HG03558 (cell line): ENCODE measurements at regions not wholly inside any gene's neighbourhood (a gene's known extent, or its start where the extent isn't known, plus 50 kb on each side); places are given as distances from the start of the nearest gene placed in this dataset.

Experiments
- ATAC-seq: cut with Tn5 transposase; IDR thresholded peaks from one replicate; pipeline ENCODE4 v1.9.1; 2021; ENCODE audit warnings: moderate number of reproducible peaks; ENCODE audit not compliant: unreplicated experiment; ENCODE audit errors: extremely low read depth

GRCh38 chr6:81694855-81695254 lies 57.6 kb downstream of the TENT5A start:
- ATAC-seq, result no peak

GRCh38 chr6:81694207-81694606 lies 58.3 kb downstream of the TENT5A start:
- ATAC-seq, result no peak

GRCh38 chr6:81693266-81693665 lies 59.2 kb downstream of the TENT5A start:
- no peak for ATAC-seq

DNA sequence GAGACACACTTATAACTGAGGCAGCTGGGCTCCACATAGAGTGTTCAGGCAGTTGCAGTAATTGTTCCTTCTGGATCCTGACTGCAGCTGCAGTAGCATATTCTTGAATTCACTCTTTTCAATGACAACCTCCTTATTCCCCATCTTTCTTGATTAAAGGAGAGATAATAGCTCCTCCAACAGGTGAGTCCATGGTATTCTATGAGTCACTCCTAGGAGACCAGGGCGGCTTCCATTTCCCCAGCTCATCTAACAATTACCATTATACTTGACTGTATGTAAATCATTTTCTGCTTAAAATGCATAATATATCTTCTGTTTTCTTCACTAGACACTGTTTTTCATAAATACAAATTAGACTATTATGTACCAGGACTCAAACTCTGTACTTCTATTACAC lies 62.4 kb downstream of the TENT5A start:
- no peak for ATAC-seq

GRCh38 chr6:81689580-81689979 lies 62.9 kb downstream of the TENT5A start:
- no peak for ATAC-seq

- no peak for ATAC-seq
These were observed 68.6 kb downstream of the TENT5A start for GRCh38 chr6:81683912-81684311.

DNA sequence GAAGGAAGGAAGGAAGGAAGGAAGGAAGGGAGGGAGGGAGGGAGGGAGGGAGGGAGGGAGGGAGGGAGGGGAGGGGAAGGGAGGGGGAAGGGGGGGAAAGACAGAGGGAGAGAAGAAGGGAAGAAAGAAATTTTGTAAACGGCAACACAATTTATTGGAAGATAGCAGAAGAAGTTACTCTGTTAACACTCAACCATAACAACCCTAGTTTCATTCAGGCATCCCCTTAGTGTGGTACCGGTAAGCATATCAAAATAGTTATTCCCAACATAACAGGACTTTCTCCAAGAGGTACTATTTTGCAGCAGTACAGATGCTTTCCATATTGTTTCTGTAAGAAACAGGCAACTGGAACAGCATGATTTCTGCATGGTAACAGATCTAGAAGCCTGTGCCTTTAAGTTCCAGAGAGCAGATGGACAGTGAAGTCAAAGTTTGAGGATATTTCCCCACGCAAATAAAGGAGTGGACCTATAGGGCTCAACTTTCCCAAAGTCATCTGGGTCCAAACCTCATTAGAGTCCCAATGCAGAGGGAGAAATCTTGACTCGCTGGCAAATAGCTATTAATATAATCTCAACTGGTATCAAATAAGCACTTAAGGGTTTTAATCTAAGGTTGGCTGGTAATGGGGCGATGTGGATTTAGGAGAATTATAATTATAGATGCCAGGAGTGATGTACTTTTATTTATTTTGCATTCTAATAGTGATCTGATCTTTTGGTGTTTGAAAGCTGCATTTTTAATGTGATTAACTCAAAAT lies 69.4 kb downstream of the TENT5A start:
- ATAC-seq, result no peak

DNA sequence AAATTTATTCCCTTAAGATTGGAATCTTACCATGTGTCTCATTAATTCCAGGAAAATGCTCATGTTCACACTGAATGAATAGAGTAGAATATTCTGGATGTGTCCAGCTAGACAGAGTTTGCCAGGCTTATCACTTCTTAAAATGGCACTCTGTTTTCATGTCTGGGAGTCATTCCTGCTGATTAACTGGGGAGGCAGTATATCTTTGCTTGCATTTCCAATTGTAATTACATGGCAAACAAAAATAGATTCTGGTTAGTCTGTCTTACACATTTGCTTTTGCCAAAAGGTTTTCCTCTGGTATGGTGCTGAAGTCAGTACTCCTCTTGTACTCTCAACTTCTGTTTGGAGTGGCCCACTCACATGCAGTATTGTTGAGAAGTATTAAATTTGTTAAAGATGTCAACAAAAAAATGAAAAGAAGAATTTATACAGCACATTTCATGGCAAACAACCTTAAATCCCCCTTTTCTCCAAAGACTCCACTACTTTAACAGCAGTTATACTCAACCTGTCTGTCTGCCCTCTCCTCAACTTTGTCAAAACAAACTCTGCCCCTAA lies 70.2 kb downstream of the TENT5A start:
- no peak for ATAC-seq

DNA sequence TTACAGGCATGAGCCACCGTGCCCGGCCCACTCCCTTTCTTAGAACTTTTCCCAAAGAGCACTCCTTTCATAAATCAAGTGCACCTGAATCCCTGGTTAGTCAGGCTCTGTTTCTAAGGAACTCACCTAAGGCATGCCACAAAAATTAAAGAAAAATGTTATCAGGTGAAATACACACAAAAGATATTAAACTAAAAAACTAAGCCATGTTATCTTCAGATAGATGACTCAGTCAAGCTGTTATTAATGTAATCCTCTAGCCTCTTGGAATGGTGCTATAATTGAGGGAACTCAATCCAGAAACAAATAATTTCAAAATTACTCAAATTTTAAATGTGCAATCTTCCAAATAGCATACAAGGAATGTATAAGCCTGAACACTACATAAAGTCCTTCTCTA lies 83.0 kb downstream of the TENT5A start:
- no peak for ATAC-seq

DNA sequence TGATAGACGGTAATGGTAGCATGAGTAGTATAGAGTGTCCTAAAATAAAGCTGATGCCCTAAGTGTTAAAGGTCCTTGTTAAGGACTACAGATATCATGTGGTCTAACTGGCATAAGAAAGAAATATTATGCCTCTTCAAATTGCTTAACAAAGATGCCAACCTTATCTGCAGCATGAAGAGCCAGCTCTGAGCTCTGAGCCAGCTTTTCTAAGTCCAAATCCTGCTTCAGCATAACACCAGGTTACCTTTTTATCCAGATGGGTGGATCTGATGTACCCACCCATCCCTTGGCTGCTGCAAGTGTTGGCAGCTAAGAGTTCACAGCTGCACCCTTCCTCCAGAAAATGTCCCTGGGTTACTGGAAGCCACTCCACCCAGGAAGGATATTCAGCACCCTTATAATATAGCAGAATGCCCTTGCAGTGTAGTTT lies 83.8 kb downstream of the TENT5A start:
- ATAC-seq, result no peak

DNA sequence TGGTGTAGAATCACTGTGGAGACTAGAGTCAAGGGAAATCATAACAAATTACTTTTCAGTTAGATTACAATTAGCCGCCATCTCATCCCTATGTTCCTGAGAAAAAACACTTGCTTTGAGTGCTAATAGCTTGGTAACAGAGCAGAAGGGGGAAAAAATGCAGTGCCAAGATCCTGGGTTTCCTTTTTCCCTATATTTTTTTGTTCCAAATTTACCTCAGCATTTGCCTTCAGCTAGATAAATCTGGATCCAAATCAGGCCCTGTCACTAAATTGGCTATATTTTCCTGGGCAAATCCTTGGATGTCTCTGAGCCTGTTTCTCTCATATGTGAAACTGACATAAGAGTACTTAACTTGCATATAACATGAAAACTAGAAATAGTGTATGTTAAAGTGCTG lies 86.0 kb downstream of the TENT5A start:
- no peak for ATAC-seq

- no peak for ATAC-seq
These were observed 96.2 kb downstream of the TENT5A start for GRCh38 chr6:81656231-81656630.

GRCh38 chr6:81655696-81656095 lies 96.8 kb downstream of the TENT5A start:
- no peak for ATAC-seq

DNA sequence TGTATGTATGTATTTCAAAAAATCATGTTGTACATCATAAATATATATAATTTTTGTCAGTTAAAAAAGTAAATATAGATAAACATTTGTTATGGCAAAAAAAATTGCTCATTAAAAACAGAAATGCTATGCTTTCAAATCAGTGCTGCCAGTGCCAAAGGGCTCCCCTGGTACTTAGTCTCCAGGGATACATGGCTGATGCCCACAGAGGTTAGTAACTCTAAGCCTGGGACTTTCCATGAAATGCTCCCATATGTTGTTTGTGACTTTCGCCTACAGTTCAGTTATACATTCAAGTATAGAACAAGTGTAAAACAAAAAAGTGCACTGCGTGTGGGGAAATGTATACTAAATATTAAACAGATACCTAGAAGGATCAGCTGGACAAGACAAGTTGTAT lies 104.0 kb downstream of the TENT5A start:
- no peak for ATAC-seq

- no peak for ATAC-seq
These were observed 109.3 kb downstream of the TENT5A start for GRCh38 chr6:81643156-81643555.

GRCh38 chr6:81640891-81641290 lies 111.6 kb downstream of the TENT5A start:
- no peak for ATAC-seq

GRCh38 chr6:81640126-81640525 lies 112.4 kb downstream of the TENT5A start:
- no peak for ATAC-seq

GRCh38 chr6:81638366-81638765 lies 114.1 kb downstream of the TENT5A start:
- no peak for ATAC-seq

- ATAC-seq, result no peak
These were observed 115.4 kb downstream of the TENT5A start for GRCh38 chr6:81636930-81637568.

DNA sequence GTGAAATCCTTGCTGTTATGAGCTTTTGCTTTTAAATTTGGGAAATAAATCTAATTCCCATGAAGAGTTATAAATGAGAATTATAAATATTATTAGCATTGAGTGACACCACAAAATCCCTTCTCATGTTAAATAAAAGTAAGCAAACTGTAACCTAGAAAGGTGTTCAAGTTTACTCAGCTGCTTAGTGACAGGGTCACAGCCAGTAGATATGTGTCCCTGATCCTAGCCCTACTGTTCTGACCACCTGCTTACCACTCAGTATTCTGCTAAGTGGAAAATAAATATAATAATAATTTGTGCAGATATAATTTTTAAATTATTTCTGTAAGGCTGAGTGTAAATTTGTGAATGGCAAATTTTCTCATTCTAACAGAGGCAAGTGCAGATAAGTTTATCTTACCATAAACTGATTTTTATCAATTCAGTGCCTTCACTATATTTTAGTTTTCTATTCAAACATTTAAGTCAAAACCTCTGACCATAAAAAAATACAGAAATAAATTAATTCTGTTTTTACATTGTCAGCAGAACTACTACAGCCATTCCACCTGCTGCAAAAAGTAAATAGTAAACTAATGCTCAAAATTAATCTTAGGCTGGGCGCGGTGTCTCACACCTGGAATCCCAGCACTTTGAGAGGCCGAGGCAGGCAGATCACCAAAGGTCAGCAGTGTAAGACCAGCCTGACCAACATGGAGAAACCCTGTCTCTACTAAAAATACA lies 118.2 kb downstream of the TENT5A start:
- ATAC-seq, result no peak

DNA sequence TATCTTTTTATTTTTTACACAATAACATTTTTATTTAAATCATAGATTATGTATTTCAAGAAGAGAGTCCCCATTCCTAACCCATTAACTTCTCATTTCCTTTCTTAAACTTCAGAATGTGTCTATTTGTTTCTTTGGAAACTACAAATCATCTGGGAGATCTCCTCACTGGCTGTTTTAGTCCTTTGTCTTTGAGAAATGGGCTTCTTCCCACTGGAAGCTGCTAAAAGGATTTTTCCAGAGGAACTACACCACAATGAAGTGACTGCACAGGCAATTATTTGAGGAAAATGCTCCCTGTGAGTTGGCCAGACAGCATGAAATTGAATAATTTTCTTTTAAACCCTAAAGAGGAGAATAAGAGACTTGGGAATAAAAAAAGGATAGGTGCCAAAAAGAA lies 119.1 kb downstream of the TENT5A start:
- ATAC-seq, result no peak
